ENCODE measurements at regions not wholly inside any gene's neighbourhood (a gene's known extent, or its start where the extent isn't known, plus 50 kb on each side); places are given as distances from the start of the nearest gene placed in this dataset.

DNA sequence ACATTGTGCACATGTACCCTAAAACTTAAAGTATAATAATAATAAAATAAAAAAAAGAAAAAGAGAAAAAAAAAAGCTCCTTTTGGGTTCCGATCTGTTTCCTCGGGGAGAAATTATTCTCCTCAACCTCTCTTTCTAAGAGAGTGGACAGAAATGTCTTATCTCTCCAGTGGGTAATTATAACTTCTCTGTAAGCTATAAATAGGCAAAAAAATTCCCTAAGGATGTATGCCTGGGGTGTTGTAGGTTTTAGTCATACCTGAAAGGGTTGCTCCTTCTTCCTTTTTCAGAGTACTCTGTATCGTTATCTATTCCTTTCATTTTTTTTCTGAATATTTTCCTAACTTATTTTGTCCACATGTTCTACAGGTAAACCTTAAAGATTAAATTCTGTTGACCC lies 169.7 kb upstream of the PTPRK start:
- no peak for TF ChIP-seq CTCF (conservative IDR thresholded peaks at IDR 0.05)
- TF ChIP-seq ZFX (IDR thresholded peaks at IDR 0.05), result no peak
